ENCODE measurements at regions not wholly inside any gene's neighbourhood (a gene's known extent, or its start where the extent isn't known, plus 50 kb on each side); places are given as distances from the start of the nearest gene placed in this dataset.

- DNase-seq, result no peak
Measured at GRCh38 chrX:7789200-7789599, 53.8 kb upstream of the VCX start.

GRCh38 chrX:7788334-7788733 is 54.6 kb upstream of the VCX start:
- no peak for DNase-seq

- no peak for DNase-seq
Measured at GRCh38 chrX:7787714-7788113, 55.3 kb upstream of the VCX start.

GRCh38 chrX:7784580-7784979 is 58.4 kb upstream of the VCX start:
- DNase-seq, result no peak

GRCh38 chrX:7779644-7780043 is 63.3 kb upstream of the VCX start:
- DNase-seq, result no peak

GRCh38 chrX:7775987-7776386 is 67.0 kb upstream of the VCX start:
- DNase-seq, result no peak

GRCh38 chrX:7771788-7772438 is 71.1 kb upstream of the VCX start:
- DNase-seq, result no peak

- DNase-seq, result no peak
Measured at GRCh38 chrX:7759830-7760229, 83.1 kb upstream of the VCX start.

GRCh38 chrX:7746856-7747255 is 96.1 kb upstream of the VCX start:
- DNase-seq, result no peak

GRCh38 chrX:7730071-7730470 is 112.9 kb upstream of the VCX start:
- no peak for DNase-seq

GRCh38 chrX:7720519-7720918 is 122.5 kb upstream of the VCX start:
- no peak for DNase-seq

- no peak for DNase-seq
Measured at GRCh38 chrX:7714351-7714750, 128.6 kb upstream of the VCX start.

GRCh38 chrX:7711167-7711566 is 131.8 kb upstream of the VCX start:
- DNase-seq, result no peak

- no peak for DNase-seq
Measured at GRCh38 chrX:7709845-7710244, 133.1 kb upstream of the VCX start.

GRCh38 chrX:7706032-7706431 is 136.9 kb upstream of the VCX start:
- no peak for DNase-seq

- DNase-seq, result no peak
Measured at GRCh38 chrX:7704205-7704604, 138.8 kb upstream of the VCX start.

- DNase-seq, result no peak
Measured at GRCh38 chrX:7698248-7698647, 144.7 kb upstream of the VCX start.

- DNase-seq, result no peak
Measured at GRCh38 chrX:7690842-7691241, 152.1 kb upstream of the VCX start.

GRCh38 chrX:7689791-7690412 is 153.1 kb upstream of the VCX start:
- DNase-seq, result no peak

- no peak for DNase-seq
Measured at GRCh38 chrX:7680181-7680580, 162.8 kb upstream of the VCX start.

- DNase-seq, result no peak
Measured at GRCh38 chrX:7654316-7654715, 188.7 kb upstream of the VCX start.

- DNase-seq, result no peak
Measured at GRCh38 chrX:7647831-7648230, 195.1 kb upstream of the VCX start.

GRCh38 chrX:7641141-7641540 is 201.8 kb upstream of the VCX start:
- no peak for DNase-seq

- DNase-seq, result no peak
Measured at GRCh38 chrX:7640392-7640791, 202.6 kb upstream of the VCX start.

GRCh38 chrX:7638078-7638710 is 204.8 kb upstream of the VCX start:
- DNase-seq, result no peak
